GM19035 (cell line): ENCODE measurements at regions not wholly inside any gene's neighbourhood (a gene's known extent, or its start where the extent isn't known, plus 50 kb on each side); places are given as distances from the start of the nearest gene placed in this dataset.
"Not testable (repeated sequence)": the region's sequence is repeated elsewhere in the genome, so short reads cannot be mapped to it uniquely, and the experiment has no call there.

Experiments used
- ATAC-seq: cut with Tn5 transposase; IDR thresholded peaks from one replicate; pipeline ENCODE4 v1.9.1; 2021; ENCODE audit not compliant: unreplicated experiment

DNA sequence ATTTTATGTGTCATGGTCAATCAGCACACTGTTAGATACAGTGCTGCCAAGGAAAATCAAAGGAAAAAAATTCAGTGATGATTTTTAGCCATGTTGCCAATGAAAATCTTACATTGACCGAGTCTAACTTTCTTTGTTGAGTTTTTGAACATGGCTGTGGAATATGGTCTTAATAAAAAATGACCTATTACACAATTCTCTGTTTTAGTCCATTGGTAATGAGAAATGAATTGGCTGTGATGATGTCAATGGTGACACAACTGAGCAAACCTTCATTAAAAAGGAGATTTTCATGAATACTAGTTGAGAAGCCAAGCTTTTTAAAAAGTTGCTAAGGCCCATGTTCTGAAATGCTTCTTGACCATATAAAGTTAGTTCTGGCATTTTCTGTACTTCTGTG is 225.9 kb upstream of the GYPA start:
- no peak for ATAC-seq

DNA sequence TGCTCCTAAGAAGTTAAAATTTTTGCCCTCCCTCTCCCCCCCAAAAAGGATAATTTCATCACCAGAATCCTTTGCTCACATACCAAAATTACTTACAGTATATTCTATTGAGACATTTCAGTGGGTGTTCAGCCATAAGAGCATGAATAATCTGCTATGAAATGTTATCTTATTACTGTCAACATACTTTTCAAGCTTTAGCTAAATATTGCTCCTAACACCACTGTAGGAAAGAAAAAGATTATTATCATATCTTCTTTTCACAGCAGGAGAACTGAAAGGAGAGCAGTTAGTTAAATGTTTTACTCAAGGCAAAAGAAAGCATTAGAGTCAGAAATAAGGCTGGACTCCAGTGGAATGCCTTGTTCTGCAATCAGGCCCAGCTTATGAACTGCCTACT is 231.0 kb upstream of the GYPA start:
- ATAC-seq = no peak

- peak; percentile 76 for ATAC-seq
Observed at GRCh38 chr4:144374065-144374464, 233.5 kb upstream of the GYPA start.

DNA sequence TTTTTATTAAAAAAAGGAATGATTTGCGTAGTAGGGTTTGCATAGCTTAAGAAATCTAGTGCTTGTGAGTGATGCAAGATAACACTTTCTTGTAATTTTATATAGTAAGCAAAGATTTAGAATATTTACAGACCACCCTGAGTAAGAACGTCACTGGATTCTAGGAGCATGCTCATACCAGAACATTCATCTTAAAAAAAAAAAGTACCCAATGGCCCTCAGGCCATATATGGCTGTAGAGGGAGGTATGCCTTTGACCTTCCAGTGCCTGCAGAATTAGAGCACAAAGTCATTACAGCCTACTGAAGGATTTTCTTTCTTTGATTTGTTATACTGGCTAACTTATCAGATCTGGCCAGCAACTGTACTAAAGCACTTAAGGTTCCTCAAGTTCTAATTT is 236.3 kb upstream of the GYPA start:
- no peak for ATAC-seq

- ATAC-seq = no peak
Observed at GRCh38 chr4:144384408-144384807, 243.9 kb upstream of the GYPA start.

- ATAC-seq = peak; percentile 72
Observed at GRCh38 chr4:144399927-144400326, 246.0 kb upstream of the HHIP start.

GRCh38 chr4:144402176-144402575 is 243.8 kb upstream of the HHIP start:
- ATAC-seq = no peak

DNA sequence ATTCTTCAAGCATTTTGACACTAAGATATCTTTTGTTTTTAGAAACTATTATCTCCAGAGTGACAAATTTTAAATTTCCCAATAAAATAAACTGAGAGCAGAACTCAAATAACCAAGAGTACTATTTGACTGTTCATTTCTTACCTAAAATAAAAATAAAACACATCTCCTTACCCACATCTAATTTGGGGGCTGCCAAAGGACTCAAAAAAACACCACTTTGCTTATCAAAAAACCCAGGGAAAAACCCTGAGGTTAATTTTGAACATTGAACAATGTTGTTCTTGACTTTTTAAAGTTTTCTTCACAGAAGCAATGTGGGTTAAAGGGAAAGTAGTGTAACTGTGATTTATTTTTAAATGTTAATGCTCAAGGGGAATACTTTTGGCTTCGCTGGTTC is 243.0 kb upstream of the HHIP start:
- ATAC-seq = no peak

DNA sequence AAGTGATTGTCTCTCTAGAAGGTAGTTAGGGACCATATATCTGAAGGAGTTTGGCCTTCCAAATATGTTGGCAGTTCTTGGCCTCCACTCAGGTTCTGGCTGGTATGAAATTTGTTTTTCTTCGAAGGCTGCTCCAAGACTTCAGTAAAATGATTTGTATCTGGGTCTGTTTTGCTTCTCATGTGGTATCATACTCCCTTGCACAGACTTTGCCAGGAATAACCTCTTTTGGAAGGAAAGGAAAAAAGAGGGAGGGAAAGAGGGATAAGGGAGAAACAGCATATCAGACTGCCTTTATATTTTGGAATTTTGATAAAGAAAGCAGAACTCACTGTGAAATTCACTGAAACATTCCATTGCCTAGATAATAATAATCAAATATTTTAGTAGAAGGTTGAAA is 242.1 kb upstream of the HHIP start:
- ATAC-seq = no peak

- no peak for ATAC-seq
Observed at GRCh38 chr4:144409525-144409924, 236.4 kb upstream of the HHIP start.

DNA sequence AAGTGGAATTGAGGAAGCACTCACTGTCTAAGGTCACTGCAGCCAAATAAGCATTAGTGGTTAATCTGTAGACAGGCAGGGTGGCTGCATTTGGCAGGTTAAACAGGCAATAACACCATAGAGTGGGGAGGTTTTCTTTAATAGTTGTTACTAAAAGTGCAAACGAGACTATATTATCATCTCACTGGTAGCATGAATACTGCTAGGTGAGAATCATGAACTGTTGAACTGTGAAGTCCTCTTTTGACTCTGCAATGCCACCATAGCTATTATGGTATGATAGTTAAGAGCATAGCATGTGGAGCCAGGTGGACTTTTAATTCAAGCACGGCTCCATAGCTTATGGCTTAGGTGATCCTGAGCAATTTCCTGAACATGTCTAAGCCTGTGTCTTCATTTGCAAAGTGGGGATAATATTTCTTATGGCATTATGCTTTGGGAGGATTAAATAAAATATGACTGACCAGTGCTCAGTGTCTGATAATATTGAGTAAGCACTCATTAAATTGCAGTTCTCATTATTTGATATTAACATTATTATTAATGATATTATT is 235.6 kb upstream of the HHIP start:
- no peak for ATAC-seq

DNA sequence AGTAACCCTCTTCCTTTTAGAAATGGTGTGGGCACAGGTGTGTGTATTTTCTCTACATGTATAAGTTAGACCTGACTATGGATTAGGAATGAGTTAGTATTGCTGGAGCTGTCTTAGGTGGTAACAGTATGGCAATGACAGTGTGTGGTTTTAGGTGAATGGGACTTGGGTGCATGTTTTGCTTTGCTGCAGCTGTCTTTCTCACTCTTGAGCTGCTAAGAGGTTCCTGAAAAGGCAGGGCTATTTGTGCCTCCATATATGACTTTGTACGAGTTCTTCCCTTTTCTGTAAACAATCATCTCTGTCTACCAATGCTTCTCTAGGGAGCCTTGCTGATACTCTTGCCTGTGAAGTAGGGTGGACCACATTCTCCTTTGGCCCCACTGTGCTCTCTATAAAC is 234.8 kb upstream of the HHIP start:
- peak; percentile 64 for ATAC-seq

GRCh38 chr4:144411700-144412099 is 234.3 kb upstream of the HHIP start:
- ATAC-seq = peak; percentile 46

DNA sequence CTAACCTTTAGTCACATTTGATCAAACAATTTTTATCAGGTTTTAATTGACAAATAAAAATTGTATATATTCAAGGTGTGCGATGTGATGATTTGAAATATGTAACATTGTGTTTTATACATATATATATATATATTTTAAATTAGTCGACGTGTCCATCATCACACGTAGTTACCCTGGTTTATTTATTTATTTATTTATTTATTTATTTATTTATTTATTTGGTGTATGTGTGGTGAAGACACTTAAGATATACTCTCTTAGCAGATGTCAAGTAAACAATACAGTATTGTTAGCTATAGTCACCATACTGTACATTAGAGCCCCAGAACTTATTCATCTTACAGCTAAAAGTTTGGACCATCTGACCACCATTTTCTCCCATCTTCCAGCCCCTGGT is 224.9 kb upstream of the HHIP start:
- ATAC-seq = no peak

- no peak for ATAC-seq
Observed at GRCh38 chr4:144421839-144422565, 224.0 kb upstream of the HHIP start.

DNA sequence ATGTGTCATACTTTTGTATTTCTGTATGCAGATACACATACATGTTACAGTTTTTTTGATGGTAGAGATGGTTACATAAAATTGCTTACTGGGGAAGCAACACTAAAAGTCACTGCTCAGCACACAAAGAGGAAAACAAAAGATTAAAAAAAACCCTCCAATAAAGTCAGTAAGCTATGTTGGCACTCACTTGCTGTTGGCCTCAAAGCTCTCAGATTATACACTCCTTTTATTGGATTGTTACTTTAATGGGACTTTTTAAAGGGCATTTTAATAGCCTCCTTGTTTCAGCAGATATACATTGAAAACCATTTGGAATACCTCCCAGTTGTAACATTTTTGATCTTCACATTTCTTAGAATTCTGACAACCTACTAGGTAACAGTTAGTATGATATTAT is 222.0 kb upstream of the HHIP start:
- ATAC-seq = no peak

GRCh38 chr4:144426023-144426422 is 219.9 kb upstream of the HHIP start:
- not testable (repeated sequence) for ATAC-seq

- ATAC-seq = no peak
Observed at GRCh38 chr4:144442713-144443112, 203.2 kb upstream of the HHIP start.

DNA sequence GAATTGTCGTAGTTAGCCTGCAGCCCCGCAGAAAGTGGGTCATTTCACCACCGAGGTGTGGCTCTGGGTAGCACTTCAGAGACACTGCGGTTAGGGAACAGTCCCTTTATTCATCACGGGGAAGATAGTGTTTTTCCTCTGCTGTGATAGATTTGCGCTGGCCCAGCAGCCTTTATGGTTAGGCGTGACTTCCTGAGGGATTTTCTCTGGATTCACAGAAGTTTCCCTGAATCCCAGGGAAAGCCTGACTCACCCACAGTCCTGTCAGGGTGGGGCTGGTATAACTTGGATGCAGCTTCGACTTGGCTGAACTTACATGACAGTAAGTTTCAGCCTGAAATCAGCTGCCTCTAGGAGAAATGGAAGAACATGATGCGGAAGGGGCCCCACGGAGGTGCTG is 196.3 kb upstream of the HHIP start:
- ATAC-seq = no peak

DNA sequence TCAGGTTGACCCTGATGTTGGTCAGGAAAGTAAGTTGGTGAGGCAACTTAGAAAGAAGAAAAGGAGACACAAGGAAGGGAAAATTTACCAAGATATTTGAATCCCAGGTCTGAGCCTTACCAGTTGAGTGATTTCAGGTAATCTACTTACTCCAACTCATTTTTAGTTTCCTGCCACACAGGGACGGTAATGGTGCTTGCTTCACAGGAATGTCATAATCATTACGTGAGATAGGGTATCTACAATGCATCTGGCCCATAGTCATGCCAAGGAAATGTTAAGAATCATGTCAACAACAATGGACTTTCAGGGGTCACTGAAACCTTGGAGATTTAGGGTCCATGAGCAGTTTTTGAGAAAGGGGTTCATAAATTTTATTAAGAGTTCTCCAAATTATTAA is 195.4 kb upstream of the HHIP start:
- ATAC-seq = no peak

GRCh38 chr4:144451766-144452450 is 194.0 kb upstream of the HHIP start:
- no peak for ATAC-seq

GRCh38 chr4:144456196-144456595 is 189.8 kb upstream of the HHIP start:
- ATAC-seq = no peak
